ENCODE measurements at regions not wholly inside any gene's neighbourhood (a gene's known extent, or its start where the extent isn't known, plus 50 kb on each side); places are given as distances from the start of the nearest gene placed in this dataset.

GRCh38 chr14:76956316-76957090, 72.0 kb downstream of the IRF2BPL start:
- Mint-ChIP-seq H3K36me3 (peaks cover 0 to 4% of the 10 kb centered on the region in 2 donors), H3K4me1 (peaks cover 71% of the 10 kb centered on the region)
- H2AFZ ChIP-seq (ENCODE audit: insufficient read depth, low read depth, low read length, poor library complexity, severe bottlenecking), result no peak overlapping the region

More at GRCh38 chr14:76956316-76957090, 72.0 kb downstream of the IRF2BPL start:
- no peaks in the 10 kb centered on the region for H3K79me2 ChIP-seq (ENCODE audit: insufficient read depth, low read length)
- peaks cover 0 to 2% (median 0%) of the 10 kb centered on the region in 7 donors for H3K9me3 Mint-ChIP-seq
- DNase-seq, result peak; percentile 99
- H3K27me3 ChIP-seq (ENCODE audit: control insufficient read depth in 2 of 2, insufficient read depth in 2 of 2, low read length in 2 of 2), result no peaks in the 10 kb centered on the region
- peaks cover 56 to 64% of the 10 kb centered on the region in 2 donors for H3K4me1 ChIP-seq (ENCODE audit: control insufficient read depth in 1 of 2, insufficient read depth in 2 of 2, low read length in 2 of 2)
- intact Hi-C loops (cut with micrococcal nuclease), result loop anchor here (2.0 to 5.0 kb wide), 4 partner anchors 38 to 86 kb away; no protein-coding TSS in a partner anchor
- H4K20me1 ChIP-seq (ENCODE audit: insufficient read depth, low read length), result no peaks in the 10 kb centered on the region
- peak overlapping the region; percentile 96 to 99 for H3K27ac ChIP-seq (ENCODE audit: low read depth in 1 of 2, low read length in 2 of 2)
- peaks cover 1 to 8% (median 1%) of the 10 kb centered on the region in 3 donors for H3K27me3 Mint-ChIP-seq (ENCODE audit: low read depth in 3 of 3)
- peak overlapping the region; percentile 97 for H3K9ac ChIP-seq (ENCODE audit: insufficient read depth, low read length, poor library complexity, severe bottlenecking)
- TF ChIP-seq CTCF (IDR thresholded peaks at IDR 0.05), result no peak
- H3K27ac Mint-ChIP-seq, result peak overlapping the region; percentile 98 to 100 (median 99)
- H3K36me3 ChIP-seq (replicated peaks in 1 of 2; ENCODE audit: control insufficient read depth in 1 of 2, insufficient read depth in 2 of 2, low read length in 2 of 2), result no peaks in the 10 kb centered on the region
- under 1% methylated on average over 33 of the region's 48 CpGs for WGBS (ENCODE audit: insufficient coverage)
- peak overlapping the region; percentile 36 to 50 (median 41) for H3K4me3 ChIP-seq (replicated peaks in 1 of 3; ENCODE audit: low read depth in 2 of 3, low read length in 3 of 3)
- peak overlapping the region; percentile 77 to 86 for H3K4me3 Mint-ChIP-seq
- no peaks in the 10 kb centered on the region for H3K9me3 ChIP-seq (replicated peaks in 1 of 2; ENCODE audit: control insufficient read depth in 1 of 2, insufficient read depth in 1 of 2, low read length in 2 of 2)
- peak overlapping the region; percentile 71 for H3K4me2 ChIP-seq (replicated peaks; ENCODE audit: extremely low read depth, low read length, poor library complexity, severe bottlenecking)
